SKM-1 (cell line): ENCODE measurements at regions not wholly inside any gene's neighbourhood (a gene's known extent, or its start where the extent isn't known, plus 50 kb on each side); places are given as distances from the start of the nearest gene placed in this dataset.

Source experiments
- DNase-seq: peaks from one replicate; lab custom pipeline; 2025; ENCODE audit not compliant: unreplicated experiment; lab: John Stamatoyannopoulos, UW

- DNase-seq = no peak
These were observed 179.9 kb downstream of the NPHP4 start for GRCh38 chr1:5812295-5812694.

- no peak for DNase-seq
These were observed 180.8 kb downstream of the NPHP4 start for GRCh38 chr1:5811419-5811818.

- DNase-seq = no peak
These were observed 181.5 kb downstream of the NPHP4 start for GRCh38 chr1:5810553-5811270.

- DNase-seq = no peak
These were observed 182.1 kb downstream of the NPHP4 start for GRCh38 chr1:5810131-5810530.

- DNase-seq = no peak
These were observed 182.9 kb downstream of the NPHP4 start for GRCh38 chr1:5809207-5809788.

GRCh38 chr1:5803851-5804250, 188.4 kb downstream of the NPHP4 start:
- DNase-seq = no peak

- DNase-seq = no peak
These were observed 189.6 kb downstream of the NPHP4 start for GRCh38 chr1:5802606-5803005.

- no peak for DNase-seq
These were observed 193.3 kb downstream of the NPHP4 start for GRCh38 chr1:5798904-5799303.

GRCh38 chr1:5798151-5798730, 194.0 kb downstream of the NPHP4 start:
- no peak for DNase-seq

GRCh38 chr1:5796028-5796427, 196.2 kb downstream of the NPHP4 start:
- DNase-seq = no peak

GRCh38 chr1:5794279-5794678, 197.9 kb downstream of the NPHP4 start:
- no peak for DNase-seq

GRCh38 chr1:5793516-5793915, 198.7 kb downstream of the NPHP4 start:
- DNase-seq = no peak

GRCh38 chr1:5781079-5781478, 211.1 kb downstream of the NPHP4 start:
- no peak for DNase-seq

- DNase-seq = no peak
These were observed 211.9 kb downstream of the NPHP4 start for GRCh38 chr1:5780324-5780716.

- DNase-seq = no peak
These were observed 212.5 kb downstream of the NPHP4 start for GRCh38 chr1:5779608-5780323.

GRCh38 chr1:5776035-5776550, 216.1 kb downstream of the NPHP4 start:
- no peak for DNase-seq

GRCh38 chr1:5774019-5774418, 218.2 kb downstream of the NPHP4 start:
- DNase-seq = no peak

GRCh38 chr1:5771788-5772187, 220.4 kb downstream of the NPHP4 start:
- DNase-seq = no peak

GRCh38 chr1:5770981-5771765, 221.1 kb downstream of the NPHP4 start:
- DNase-seq = peak; percentile 32

GRCh38 chr1:5769760-5770159, 222.5 kb downstream of the NPHP4 start:
- DNase-seq = no peak

- no peak for DNase-seq
These were observed 223.1 kb downstream of the NPHP4 start for GRCh38 chr1:5769146-5769545.
